ENCODE measurements at regions not wholly inside any gene's neighbourhood (a gene's known extent, or its start where the extent isn't known, plus 50 kb on each side); places are given as distances from the start of the nearest gene placed in this dataset.

DNA sequence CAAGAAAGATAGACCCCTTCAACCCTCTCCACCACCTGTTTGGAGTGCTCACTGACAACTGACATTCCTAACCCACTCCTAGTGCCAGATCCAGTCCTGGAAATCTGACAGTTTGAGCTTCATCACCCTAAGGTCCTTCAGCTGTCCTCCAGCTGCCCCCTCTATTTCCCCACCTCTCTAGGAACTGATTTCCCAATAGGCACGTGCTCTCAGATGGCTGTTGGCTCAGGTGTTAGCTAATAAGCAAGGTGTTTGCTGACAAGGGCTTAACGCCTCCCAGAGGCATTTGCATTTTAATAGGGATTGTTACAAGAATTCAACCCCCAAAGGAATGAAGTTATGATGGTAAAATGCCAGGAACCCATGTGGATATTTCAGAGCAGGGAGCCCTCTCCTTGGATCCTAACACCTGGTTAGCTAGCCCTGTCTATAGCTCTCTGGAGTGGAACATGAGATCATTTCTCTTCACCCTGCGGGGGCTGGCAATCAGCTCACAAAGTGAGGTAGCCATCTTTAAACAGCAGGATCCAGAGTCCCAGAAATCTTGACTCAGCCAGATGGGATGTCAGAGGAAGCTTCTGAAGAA lies 348.5 kb upstream of the SFRP2 start:
- TF ChIP-seq HDAC6 (IDR thresholded peaks at IDR 0.05; ENCODE audit: unreplicated experiment): no peak
- TF ChIP-seq YY1 (IDR thresholded peaks at IDR 0.05; ENCODE audit: low read depth, low read length): no peak
- TF ChIP-seq FOS (IDR thresholded peaks at IDR 0.05; ENCODE audit: borderline replicate concordance, extremely low read depth, insufficient read length): no peak
- TF ChIP-seq, protein P1, sequence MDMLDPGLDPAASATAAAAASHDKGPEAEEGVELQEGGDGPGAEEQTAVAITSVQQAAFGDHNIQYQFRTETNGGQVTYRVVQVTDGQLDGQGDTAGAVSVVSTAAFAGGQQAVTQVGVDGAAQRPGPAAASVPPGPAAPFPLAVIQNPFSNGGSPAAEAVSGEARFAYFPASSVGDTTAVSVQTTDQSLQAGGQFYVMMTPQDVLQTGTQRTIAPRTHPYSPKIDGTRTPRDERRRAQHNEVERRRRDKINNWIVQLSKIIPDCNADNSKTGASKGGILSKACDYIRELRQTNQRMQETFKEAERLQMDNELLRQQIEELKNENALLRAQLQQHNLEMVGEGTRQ (IDR thresholded peaks at IDR 0.05; ENCODE audit: borderline replicate concordance, low read depth, low read length): no peak
- TF ChIP-seq RAD21 (IDR thresholded peaks at IDR 0.05; ENCODE audit: insufficient read depth, low read depth, low read length): no peak
- no peak for TF ChIP-seq CBX5 (IDR thresholded peaks at IDR 0.05; ENCODE audit: low read depth)
- TF ChIP-seq, protein P2, sequence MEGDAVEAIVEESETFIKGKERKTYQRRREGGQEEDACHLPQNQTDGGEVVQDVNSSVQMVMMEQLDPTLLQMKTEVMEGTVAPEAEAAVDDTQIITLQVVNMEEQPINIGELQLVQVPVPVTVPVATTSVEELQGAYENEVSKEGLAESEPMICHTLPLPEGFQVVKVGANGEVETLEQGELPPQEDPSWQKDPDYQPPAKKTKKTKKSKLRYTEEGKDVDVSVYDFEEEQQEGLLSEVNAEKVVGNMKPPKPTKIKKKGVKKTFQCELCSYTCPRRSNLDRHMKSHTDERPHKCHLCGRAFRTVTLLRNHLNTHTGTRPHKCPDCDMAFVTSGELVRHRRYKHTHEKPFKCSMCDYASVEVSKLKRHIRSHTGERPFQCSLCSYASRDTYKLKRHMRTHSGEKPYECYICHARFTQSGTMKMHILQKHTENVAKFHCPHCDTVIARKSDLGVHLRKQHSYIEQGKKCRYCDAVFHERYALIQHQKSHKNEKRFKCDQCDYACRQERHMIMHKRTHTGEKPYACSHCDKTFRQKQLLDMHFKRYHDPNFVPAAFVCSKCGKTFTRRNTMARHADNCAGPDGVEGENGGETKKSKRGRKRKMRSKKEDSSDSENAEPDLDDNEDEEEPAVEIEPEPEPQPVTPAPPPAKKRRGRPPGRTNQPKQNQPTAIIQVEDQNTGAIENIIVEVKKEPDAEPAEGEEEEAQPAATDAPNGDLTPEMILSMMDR (IDR thresholded peaks at IDR 0.05 in 2 of 3, conservative IDR thresholded peaks at IDR 0.05 in 1 of 3; ENCODE audit: control insufficient read depth in 2 of 3, extremely low read depth in 1 of 3, insufficient read depth in 1 of 3, low read depth in 3 of 3, low read length in 3 of 3): no peak
